HG03342 (cell line): ENCODE measurements at regions not wholly inside any gene's neighbourhood (a gene's known extent, or its start where the extent isn't known, plus 50 kb on each side); places are given as distances from the start of the nearest gene placed in this dataset.
A peak's percentile ranks its signal among the peaks of the same experiment; 100 is the strongest.
"Not testable (repeated sequence)": the region's sequence is repeated elsewhere in the genome, so short reads cannot be mapped to it uniquely, and the experiment has no call there.

Experiments
- ATAC-seq: cut with Tn5 transposase; IDR thresholded peaks from one replicate; pipeline ENCODE4 v1.9.1; 2021; ENCODE audit warnings: mild to moderate bottlenecking, moderate library complexity; ENCODE audit not compliant: unreplicated experiment

GRCh38 chr3:87733671-87734367 lies 325.0 kb downstream of the CGGBP1 start:
- ATAC-seq, result no peak

DNA sequence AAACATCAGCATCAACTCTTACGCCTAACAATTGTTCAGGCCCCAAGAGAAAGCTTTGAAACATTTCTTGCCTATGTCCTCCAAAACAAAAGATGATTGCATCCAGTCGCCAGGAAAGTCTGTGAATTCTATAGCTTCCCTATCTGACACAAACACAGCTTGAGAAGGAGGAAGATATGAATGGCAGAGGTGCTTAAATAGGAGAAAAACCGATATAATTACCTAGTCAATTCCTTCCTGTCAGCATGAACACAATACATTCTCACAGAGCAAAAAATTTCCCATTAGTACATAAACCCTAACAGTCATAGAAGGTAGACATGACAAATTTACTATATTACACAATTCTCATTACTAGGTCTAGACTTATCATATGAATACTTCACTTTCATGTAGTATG lies 326.5 kb downstream of the CGGBP1 start:
- ATAC-seq, result no peak

- ATAC-seq, result no peak
Observed at GRCh38 chr3:87727783-87728182, 331.0 kb downstream of the CGGBP1 start.

GRCh38 chr3:87719060-87719459 lies 339.7 kb downstream of the CGGBP1 start:
- no peak for ATAC-seq

GRCh38 chr3:87710511-87710910 lies 348.3 kb downstream of the CGGBP1 start:
- no peak for ATAC-seq

- ATAC-seq, result no peak
Observed at GRCh38 chr3:87710028-87710427, 348.8 kb downstream of the CGGBP1 start.

DNA sequence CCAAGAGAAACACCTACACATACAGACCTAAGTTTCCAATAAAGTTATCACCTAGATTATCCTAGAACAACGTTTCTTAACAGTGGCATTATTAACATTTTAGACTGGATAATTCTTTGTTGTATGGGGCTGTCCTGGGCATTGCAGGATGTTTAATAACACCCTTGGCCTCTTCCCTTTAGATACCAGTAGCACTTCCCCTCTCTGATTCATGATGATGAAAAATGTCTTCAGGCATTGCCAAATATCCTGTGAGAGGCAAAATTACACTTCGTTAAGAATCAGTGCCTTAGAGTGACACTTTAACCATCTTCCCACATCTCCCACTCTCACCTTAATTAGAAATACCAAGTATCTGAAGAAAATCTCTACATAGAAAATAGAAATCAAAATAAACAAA lies 352.6 kb downstream of the CGGBP1 start:
- no peak for ATAC-seq

- no peak for ATAC-seq
Observed at GRCh38 chr3:87702600-87702999, 356.2 kb downstream of the CGGBP1 start.

DNA sequence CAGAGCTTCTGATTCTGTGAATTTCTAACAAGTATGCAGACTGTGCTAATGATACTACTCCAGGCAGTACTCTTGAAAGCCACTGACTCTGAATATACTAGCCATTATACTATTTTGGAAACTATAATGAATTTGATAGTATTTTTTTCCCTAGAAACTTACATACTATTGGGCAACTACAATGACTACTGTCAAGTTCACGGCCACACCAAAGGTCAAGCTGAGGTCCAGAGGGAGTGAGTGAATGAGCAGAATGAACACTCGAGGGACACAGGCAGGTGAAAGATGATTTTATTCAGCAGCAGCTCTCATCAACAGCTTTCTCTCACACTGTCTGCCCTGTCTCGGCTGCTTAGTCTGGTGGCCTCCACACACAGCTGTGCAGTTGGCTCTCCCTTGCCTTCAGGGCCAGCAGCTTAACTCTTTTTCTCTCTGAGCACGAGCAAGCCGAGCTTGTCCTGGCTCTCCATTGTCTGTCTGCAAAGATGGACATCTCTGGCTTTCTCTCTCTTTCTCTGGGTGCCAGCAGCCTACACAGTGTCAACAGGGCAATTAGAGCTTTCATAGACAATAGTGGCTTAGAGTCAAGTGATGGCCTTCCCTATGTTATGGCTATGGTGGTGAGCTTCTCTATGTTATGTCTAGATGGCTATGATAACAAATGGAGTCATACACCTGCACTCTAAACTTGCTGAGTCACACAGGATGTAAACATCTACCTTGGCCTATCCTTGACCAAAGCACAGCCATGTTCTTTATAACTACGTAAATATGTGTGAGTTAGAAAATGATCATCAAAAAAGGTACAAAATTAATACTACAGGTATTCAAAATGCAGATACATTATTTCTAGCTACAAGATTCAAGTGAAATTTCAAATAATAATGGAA lies 362.4 kb downstream of the CGGBP1 start:
- no peak for ATAC-seq

- no peak for ATAC-seq
Observed at GRCh38 chr3:87694678-87695077, 364.1 kb downstream of the CGGBP1 start.

GRCh38 chr3:87691109-87691508 lies 367.7 kb downstream of the CGGBP1 start:
- no peak for ATAC-seq

GRCh38 chr3:87678984-87679660 lies 379.7 kb downstream of the CGGBP1 start:
- not testable (repeated sequence) for ATAC-seq

GRCh38 chr3:87674397-87675161 lies 384.2 kb downstream of the CGGBP1 start:
- peak; percentile 99 for ATAC-seq

DNA sequence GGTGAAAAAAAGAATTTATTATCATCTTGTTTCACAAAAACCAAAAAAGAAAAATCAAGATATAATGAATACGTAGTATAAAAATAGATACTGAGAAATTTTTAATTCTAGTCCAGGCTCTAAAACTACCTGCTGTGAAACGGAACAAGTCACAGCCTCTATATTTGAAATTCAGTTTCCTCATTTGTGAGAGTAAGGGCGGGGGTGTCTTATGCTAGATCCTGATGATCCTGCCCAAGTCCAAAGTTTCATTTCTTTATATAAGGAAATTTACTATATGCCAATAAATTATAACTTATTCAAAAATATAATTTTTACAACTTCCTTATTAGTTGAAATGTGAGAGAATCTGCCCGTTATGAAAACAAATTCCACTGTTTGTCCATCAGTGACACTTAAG lies 385.7 kb downstream of the CGGBP1 start:
- ATAC-seq, result no peak

DNA sequence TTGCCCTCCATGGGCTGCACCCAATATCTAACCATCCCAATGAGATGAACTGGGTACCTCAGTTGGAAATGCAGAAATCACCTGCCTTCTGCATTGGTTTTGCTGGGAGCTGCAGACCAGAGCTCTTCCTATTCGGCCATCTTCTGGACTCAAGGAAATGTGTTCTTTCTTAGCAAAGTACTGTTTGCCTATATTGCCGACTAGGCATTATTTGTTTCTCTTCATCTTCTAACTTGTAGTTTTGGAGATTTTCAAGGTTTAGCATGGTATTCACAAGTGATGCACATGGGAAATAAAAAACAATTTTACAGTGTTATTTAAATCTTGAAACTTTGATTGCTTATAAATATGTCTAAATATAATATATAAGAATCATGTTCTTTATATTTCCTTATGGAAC lies 377.8 kb upstream of the POU1F1 start:
- ATAC-seq, result no peak

- ATAC-seq, result not testable (repeated sequence)
Observed at GRCh38 chr3:87653138-87653537, 376.8 kb upstream of the POU1F1 start.

- no peak for ATAC-seq
Observed at GRCh38 chr3:87634426-87634825, 358.0 kb upstream of the POU1F1 start.

GRCh38 chr3:87627316-87627715 lies 350.9 kb upstream of the POU1F1 start:
- no peak for ATAC-seq

- no peak for ATAC-seq
Observed at GRCh38 chr3:87626546-87626945, 350.2 kb upstream of the POU1F1 start.

DNA sequence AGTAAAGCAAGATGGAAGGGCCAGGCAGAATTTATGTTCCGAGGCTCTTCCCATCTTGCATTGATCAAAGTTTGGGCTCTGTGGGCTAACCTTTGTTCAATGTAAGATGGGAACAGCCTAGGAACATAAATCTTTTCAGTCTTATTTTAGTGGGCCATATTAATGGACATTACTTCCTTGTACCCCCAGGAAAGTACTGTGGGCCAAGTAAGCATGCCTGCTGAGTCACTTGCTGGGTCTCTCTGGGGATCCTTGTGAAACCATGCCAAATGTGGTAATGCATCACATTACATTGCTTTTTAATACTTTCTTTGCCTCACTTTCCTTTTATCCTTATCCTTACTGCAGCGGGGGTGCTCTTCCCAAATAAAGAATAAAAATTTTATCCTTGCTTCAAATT lies 349.5 kb upstream of the POU1F1 start:
- no peak for ATAC-seq

- no peak for ATAC-seq
Observed at GRCh38 chr3:87624860-87625259, 348.5 kb upstream of the POU1F1 start.
